GM23338 (cell line): ENCODE measurements at regions not wholly inside any gene's neighbourhood (a gene's known extent, or its start where the extent isn't known, plus 50 kb on each side); places are given as distances from the start of the nearest gene placed in this dataset.

Experiments
- ATAC-seq: fragments of 200-7000 bp; cut with Tn5 transposase; 3 replicates; pipeline ENCODE4 v1.9.1; 2020
- DNase-seq: peaks from one replicate; pipeline ENCODE4 v3.0.0-alpha.2; 2015; ENCODE audit warnings: low spot score
- H2AFZ ChIP-seq: fragments of 200-600 bp; sonication (generic); 2 replicates; pipeline ENCODE4 v1.8.0; 2016; ENCODE audit warnings: antibody characterized with exemption, mild to moderate bottlenecking, moderate library complexity
- H3F3A ChIP-seq: fragments of 200-600 bp; sonication (generic); replicated peaks from 2 replicates; pipeline ENCODE4 v1.8.0; 2017; ENCODE audit warnings: antibody characterized with exemption, mixed run types, low read depth
- H3K27ac ChIP-seq: fragments of 200-600 bp; sonication (generic); 2 replicates; pipeline ENCODE4 v1.6.1; 2016; ENCODE audit warnings: low read depth
- H3K27me3 ChIP-seq: fragments of 200-600 bp; sonication (generic); 2 replicates; pipeline ENCODE4 v1.8.0; 2016; ENCODE audit warnings: mild to moderate bottlenecking, mixed run types, moderate library complexity; ENCODE audit not compliant: insufficient read depth
- H3K36me3 ChIP-seq: fragments of 200-600 bp; sonication (generic); 2 replicates; pipeline ENCODE4 v1.8.0; 2016; ENCODE audit warnings: mild to moderate bottlenecking; ENCODE audit not compliant: insufficient read depth
- H3K4me1 ChIP-seq: fragments of 200-600 bp; sonication (generic); 2 replicates; pipeline ENCODE4 v1.8.0; 2016; ENCODE audit warnings: mild to moderate bottlenecking, moderate library complexity; ENCODE audit not compliant: insufficient read depth
- H3K4me2 ChIP-seq: fragments of 200-600 bp; sonication (generic); 2 replicates; pipeline ENCODE4 v1.7.1; 2017; ENCODE audit warnings: mixed run types
- H3K4me3 ChIP-seq: fragments of 200-600 bp; sonication (generic); 2 replicates; pipeline ENCODE4 v1.6.1; 2016; ENCODE audit warnings: mixed run types
- H3K79me2 ChIP-seq: fragments of 200-600 bp; sonication (generic); replicated peaks from 2 replicates; pipeline ENCODE4 v1.8.0; 2017; ENCODE audit warnings: mild to moderate bottlenecking; ENCODE audit not compliant: insufficient read depth
- H3K9me2 ChIP-seq: fragments of 200-600 bp; sonication (generic); 2 replicates; pipeline ENCODE4 v1.8.0; 2017; ENCODE audit not compliant: insufficient read depth
- H4K20me1 ChIP-seq: fragments of 200-600 bp; sonication (generic); replicated peaks from 2 replicates; pipeline ENCODE4 v1.8.0; 2017; ENCODE audit warnings: mild to moderate bottlenecking; ENCODE audit not compliant: insufficient read depth
- H3K27ac Mint-ChIP-seq: 2 replicates; pipeline ENCODE4 v1.8.0; 2020; ENCODE audit warnings: inconsistent platforms, mild to moderate bottlenecking, moderate library complexity, mixed read lengths
- H3K27me3 Mint-ChIP-seq: 3 replicates; pipeline ENCODE4 v1.8.0; 2022; ENCODE audit warnings: low read depth, mild to moderate bottlenecking, moderate library complexity, mixed read lengths, inconsistent platforms; ENCODE audit not compliant: insufficient read depth, poor library complexity
- H3K36me3 Mint-ChIP-seq: 3 replicates; pipeline ENCODE4 v1.8.0; 2021; ENCODE audit warnings: low read depth, mild to moderate bottlenecking, inconsistent platforms, moderate library complexity, mixed read lengths
- H3K4me1 Mint-ChIP-seq: 3 replicates; pipeline ENCODE4 v1.8.0; 2020; ENCODE audit warnings: mild to moderate bottlenecking, inconsistent platforms, mixed read lengths
- H3K4me3 Mint-ChIP-seq: 3 replicates; pipeline ENCODE4 v1.8.0; 2021; ENCODE audit warnings: moderate library complexity, mild to moderate bottlenecking, inconsistent platforms, mixed read lengths
- H3K9me3 Mint-ChIP-seq: 3 replicates; pipeline ENCODE4 v1.8.0; 2020; ENCODE audit warnings: moderate library complexity, mild to moderate bottlenecking, inconsistent platforms, mixed read lengths
- CREB1 ChIP-seq: fragments of 250-450 bp; sonication (Bioruptor Pico); IDR thresholded peaks from 2 replicates; pipeline ENCODE4 v1.5.0; 2020; ENCODE audit warnings: low read depth, mild to moderate bottlenecking, moderate library complexity
- EZH2 ChIP-seq: fragments of 200-600 bp; sonication (generic); IDR thresholded peaks from one replicate; pipeline ENCODE4 v1.8.0; 2017; ENCODE audit warnings: antibody characterized with exemption, mild to moderate bottlenecking, low read depth; ENCODE audit not compliant: unreplicated experiment
- EZH2phosphoT487 ChIP-seq: fragments of 200-600 bp; sonication (generic); IDR thresholded peaks from one replicate; pipeline ENCODE4 v1.8.1; 2018; ENCODE audit warnings: antibody characterized with exemption; ENCODE audit not compliant: unreplicated experiment
- JUNB ChIP-seq: IDR thresholded peaks from one replicate; pipeline ENCODE4 v1.6.1; 2016; ENCODE audit warnings: antibody characterized with exemption; ENCODE audit not compliant: unreplicated experiment
- NANOG ChIP-seq: IDR thresholded peaks from 2 replicates; pipeline ENCODE4 v1.6.1; 2016; ENCODE audit warnings: antibody characterized with exemption, borderline replicate concordance
- POLR2AphosphoS5 ChIP-seq: IDR thresholded peaks from 2 replicates; pipeline ENCODE4 v1.6.1; 2016; ENCODE audit warnings: antibody characterized with exemption, low read depth
- STAT1 ChIP-seq: IDR thresholded peaks from one replicate; pipeline ENCODE4 v1.6.1; 2016; ENCODE audit warnings: antibody characterized with exemption; ENCODE audit not compliant: unreplicated experiment
- ZNF114 ChIP-seq: fragments of 250-450 bp; sonication (Bioruptor Pico); IDR thresholded peaks from 2 replicates; pipeline ENCODE4 v1.5.0; 2020; ENCODE audit warnings: mild to moderate bottlenecking, moderate library complexity
- ZNF331 ChIP-seq: fragments of 250-450 bp; sonication (Bioruptor Pico); IDR thresholded peaks from 2 replicates; pipeline ENCODE4 v1.5.0; 2020; ENCODE audit warnings: low read depth, mild to moderate bottlenecking, moderate library complexity
- TF ChIP-seq, protein P1 (sequence below): IDR thresholded peaks from one replicate; pipeline ENCODE4 v1.6.1; 2018; ENCODE audit warnings: antibody characterized with exemption; ENCODE audit not compliant: unreplicated experiment
- TF ChIP-seq, protein P2 (sequence below), 2 experiments: fragments of 200-600 bp in 1 of 2; sonication (generic) in 1 of 2; conservative IDR thresholded peaks; 2 replicates each; pipeline versions ENCODE4 v1.5.1 to v1.6.1; 2016 to 2017; ENCODE audit warnings: antibody characterized with exemption in 2 of 2, low read depth in 2 of 2, mild to moderate bottlenecking in 2 of 2, moderate library complexity in 1 of 2
- TF ChIP-seq, protein P3 (sequence below): IDR thresholded peaks from 2 replicates; pipeline ENCODE4 v1.6.1; 2016; ENCODE audit warnings: antibody characterized with exemption
- TF ChIP-seq, protein P4 (sequence below): fragments of 250-450 bp; sonication (Bioruptor Pico); IDR thresholded peaks from 2 replicates; pipeline ENCODE4 v1.5.0; 2020; ENCODE audit warnings: mild to moderate bottlenecking, moderate library complexity

DNA sequence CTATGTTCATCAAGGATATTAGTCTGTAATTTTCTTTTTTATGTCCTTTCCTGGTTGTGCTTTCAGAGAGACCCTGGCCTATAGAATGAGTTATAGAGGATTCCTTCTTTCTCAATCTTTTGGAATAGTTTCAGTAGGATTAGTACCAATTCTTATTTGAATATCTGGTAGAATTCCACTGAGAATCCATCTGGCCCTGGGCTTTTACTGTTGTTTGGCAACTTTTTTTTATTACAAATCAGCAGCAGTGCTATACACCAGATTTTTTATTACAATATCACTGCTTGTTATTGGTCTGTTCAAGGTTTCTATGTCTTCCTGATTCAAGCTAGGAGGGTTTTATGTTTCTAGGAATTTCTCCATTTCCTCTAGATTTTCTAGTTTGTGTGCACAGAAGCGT lies 50.0 kb upstream of the NRSN1 start:
- no peaks in the 10 kb centered on the region for H3K79me2 ChIP-seq
- no peaks in the 10 kb centered on the region for H3K36me3 ChIP-seq
- no peak overlapping the region for H2AFZ ChIP-seq
- Mint-ChIP-seq H3K9me3 (peaks cover 4% of the 10 kb centered on the region; the same call in 1 of the 3 replicates), H3K36me3 (peaks cover 2% of the 10 kb centered on the region; the same call in 1 of the 3 replicates), H3K27me3 (no peaks in the 10 kb centered on the region), H3K4me3 (no peak overlapping the region), H3K4me1 (no peaks in the 10 kb centered on the region), H3K27ac (no peak overlapping the region)
- H3K27ac ChIP-seq, result no peak overlapping the region
- DNase-seq (no peak), ATAC-seq (no peak)
- TF ChIP-seq STAT1 (no peak), EZH2 (no peak), EZH2phosphoT487 (no peak), JUNB (no peak), NANOG (no peak), ZNF331 (CRISPR knock-in tag) (no peak), ZNF114 (CRISPR knock-in tag) (no peak), POLR2AphosphoS5 (no peak), CREB1 (CRISPR knock-in tag) (no peak)
- TF ChIP-seq, protein P1, sequence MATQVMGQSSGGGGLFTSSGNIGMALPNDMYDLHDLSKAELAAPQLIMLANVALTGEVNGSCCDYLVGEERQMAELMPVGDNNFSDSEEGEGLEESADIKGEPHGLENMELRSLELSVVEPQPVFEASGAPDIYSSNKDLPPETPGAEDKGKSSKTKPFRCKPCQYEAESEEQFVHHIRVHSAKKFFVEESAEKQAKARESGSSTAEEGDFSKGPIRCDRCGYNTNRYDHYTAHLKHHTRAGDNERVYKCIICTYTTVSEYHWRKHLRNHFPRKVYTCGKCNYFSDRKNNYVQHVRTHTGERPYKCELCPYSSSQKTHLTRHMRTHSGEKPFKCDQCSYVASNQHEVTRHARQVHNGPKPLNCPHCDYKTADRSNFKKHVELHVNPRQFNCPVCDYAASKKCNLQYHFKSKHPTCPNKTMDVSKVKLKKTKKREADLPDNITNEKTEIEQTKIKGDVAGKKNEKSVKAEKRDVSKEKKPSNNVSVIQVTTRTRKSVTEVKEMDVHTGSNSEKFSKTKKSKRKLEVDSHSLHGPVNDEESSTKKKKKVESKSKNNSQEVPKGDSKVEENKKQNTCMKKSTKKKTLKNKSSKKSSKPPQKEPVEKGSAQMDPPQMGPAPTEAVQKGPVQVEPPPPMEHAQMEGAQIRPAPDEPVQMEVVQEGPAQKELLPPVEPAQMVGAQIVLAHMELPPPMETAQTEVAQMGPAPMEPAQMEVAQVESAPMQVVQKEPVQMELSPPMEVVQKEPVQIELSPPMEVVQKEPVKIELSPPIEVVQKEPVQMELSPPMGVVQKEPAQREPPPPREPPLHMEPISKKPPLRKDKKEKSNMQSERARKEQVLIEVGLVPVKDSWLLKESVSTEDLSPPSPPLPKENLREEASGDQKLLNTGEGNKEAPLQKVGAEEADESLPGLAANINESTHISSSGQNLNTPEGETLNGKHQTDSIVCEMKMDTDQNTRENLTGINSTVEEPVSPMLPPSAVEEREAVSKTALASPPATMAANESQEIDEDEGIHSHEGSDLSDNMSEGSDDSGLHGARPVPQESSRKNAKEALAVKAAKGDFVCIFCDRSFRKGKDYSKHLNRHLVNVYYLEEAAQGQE, result no peak
- TF ChIP-seq, protein P2, sequence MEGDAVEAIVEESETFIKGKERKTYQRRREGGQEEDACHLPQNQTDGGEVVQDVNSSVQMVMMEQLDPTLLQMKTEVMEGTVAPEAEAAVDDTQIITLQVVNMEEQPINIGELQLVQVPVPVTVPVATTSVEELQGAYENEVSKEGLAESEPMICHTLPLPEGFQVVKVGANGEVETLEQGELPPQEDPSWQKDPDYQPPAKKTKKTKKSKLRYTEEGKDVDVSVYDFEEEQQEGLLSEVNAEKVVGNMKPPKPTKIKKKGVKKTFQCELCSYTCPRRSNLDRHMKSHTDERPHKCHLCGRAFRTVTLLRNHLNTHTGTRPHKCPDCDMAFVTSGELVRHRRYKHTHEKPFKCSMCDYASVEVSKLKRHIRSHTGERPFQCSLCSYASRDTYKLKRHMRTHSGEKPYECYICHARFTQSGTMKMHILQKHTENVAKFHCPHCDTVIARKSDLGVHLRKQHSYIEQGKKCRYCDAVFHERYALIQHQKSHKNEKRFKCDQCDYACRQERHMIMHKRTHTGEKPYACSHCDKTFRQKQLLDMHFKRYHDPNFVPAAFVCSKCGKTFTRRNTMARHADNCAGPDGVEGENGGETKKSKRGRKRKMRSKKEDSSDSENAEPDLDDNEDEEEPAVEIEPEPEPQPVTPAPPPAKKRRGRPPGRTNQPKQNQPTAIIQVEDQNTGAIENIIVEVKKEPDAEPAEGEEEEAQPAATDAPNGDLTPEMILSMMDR (conservative IDR thresholded peaks at IDR 0.05; ENCODE audit: low read depth in 2 of 2), result no peak
- TF ChIP-seq, protein P3, sequence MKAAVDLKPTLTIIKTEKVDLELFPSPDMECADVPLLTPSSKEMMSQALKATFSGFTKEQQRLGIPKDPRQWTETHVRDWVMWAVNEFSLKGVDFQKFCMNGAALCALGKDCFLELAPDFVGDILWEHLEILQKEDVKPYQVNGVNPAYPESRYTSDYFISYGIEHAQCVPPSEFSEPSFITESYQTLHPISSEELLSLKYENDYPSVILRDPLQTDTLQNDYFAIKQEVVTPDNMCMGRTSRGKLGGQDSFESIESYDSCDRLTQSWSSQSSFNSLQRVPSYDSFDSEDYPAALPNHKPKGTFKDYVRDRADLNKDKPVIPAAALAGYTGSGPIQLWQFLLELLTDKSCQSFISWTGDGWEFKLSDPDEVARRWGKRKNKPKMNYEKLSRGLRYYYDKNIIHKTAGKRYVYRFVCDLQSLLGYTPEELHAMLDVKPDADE, result no peak
- TF ChIP-seq, protein P4, sequence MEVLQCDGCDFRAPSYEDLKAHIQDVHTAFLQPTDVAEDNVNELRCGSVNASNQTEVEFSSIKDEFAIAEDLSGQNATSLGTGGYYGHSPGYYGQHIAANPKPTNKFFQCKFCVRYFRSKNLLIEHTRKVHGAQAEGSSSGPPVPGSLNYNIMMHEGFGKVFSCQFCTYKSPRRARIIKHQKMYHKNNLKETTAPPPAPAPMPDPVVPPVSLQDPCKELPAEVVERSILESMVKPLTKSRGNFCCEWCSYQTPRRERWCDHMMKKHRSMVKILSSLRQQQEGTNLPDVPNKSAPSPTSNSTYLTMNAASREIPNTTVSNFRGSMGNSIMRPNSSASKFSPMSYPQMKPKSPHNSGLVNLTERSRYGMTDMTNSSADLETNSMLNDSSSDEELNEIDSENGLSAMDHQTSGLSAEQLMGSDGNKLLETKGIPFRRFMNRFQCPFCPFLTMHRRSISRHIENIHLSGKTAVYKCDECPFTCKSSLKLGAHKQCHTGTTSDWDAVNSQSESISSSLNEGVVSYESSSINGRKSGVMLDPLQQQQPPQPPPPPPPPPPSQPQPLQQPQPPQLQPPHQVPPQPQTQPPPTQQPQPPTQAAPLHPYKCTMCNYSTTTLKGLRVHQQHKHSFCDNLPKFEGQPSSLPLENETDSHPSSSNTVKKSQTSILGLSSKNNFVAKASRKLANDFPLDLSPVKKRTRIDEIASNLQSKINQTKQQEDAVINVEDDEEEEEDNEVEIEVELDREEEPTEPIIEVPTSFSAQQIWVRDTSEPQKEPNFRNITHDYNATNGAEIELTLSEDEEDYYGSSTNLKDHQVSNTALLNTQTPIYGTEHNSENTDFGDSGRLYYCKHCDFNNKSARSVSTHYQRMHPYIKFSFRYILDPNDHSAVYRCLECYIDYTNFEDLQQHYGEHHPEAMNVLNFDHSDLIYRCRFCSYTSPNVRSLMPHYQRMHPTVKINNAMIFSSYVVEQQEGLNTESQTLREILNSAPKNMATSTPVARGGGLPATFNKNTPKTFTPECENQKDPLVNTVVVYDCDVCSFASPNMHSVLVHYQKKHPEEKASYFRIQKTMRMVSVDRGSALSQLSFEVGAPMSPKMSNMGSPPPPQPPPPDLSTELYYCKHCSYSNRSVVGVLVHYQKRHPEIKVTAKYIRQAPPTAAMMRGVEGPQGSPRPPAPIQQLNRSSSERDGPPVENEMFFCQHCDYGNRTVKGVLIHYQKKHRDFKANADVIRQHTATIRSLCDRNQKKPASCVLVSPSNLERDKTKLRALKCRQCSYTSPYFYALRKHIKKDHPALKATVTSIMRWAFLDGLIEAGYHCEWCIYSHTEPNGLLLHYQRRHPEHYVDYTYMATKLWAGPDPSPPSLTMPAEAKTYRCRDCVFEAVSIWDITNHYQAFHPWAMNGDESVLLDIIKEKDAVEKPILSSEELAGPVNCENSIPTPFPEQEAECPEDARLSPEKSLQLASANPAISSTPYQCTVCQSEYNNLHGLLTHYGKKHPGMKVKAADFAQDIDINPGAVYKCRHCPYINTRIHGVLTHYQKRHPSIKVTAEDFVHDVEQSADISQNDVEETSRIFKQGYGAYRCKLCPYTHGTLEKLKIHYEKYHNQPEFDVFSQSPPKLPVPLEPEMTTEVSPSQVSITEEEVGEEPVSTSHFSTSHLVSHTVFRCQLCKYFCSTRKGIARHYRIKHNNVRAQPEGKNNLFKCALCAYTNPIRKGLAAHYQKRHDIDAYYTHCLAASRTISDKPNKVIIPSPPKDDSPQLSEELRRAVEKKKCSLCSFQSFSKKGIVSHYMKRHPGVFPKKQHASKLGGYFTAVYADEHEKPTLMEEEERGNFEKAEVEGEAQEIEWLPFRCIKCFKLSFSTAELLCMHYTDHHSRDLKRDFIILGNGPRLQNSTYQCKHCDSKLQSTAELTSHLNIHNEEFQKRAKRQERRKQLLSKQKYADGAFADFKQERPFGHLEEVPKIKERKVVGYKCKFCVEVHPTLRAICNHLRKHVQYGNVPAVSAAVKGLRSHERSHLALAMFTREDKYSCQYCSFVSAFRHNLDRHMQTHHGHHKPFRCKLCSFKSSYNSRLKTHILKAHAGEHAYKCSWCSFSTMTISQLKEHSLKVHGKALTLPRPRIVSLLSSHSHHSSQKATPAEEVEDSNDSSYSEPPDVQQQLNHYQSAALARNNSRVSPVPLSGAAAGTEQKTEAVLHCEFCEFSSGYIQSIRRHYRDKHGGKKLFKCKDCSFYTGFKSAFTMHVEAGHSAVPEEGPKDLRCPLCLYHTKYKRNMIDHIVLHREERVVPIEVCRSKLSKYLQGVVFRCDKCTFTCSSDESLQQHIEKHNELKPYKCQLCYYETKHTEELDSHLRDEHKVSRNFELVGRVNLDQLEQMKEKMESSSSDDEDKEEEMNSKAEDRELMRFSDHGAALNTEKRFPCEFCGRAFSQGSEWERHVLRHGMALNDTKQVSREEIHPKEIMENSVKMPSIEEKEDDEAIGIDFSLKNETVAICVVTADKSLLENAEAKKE (CRISPR knock-in tag), result no peak
- H3F3A ChIP-seq, result no peaks in the 10 kb centered on the region
- H3K4me3 ChIP-seq, result no peak overlapping the region
- H3K4me1 ChIP-seq, result no peaks in the 10 kb centered on the region
- no peaks in the 10 kb centered on the region for H4K20me1 ChIP-seq
- no peaks in the 10 kb centered on the region for H3K27me3 ChIP-seq
- H3K4me2 ChIP-seq, result no peak overlapping the region
- no peaks in the 10 kb centered on the region for H3K9me2 ChIP-seq
